Nephron progenitor cell (in vitro differentiated cells): ENCODE measurements at regions not wholly inside any gene's neighbourhood (a gene's known extent, or its start where the extent isn't known, plus 50 kb on each side); places are given as distances from the start of the nearest gene placed in this dataset.
A peak's percentile ranks its signal among the peaks of the same experiment; 100 is the strongest.

Source experiments
- DNase-seq: peaks from one replicate; pipeline ENCODE4 v3.0.0; 2021
- H3K27ac Mint-ChIP-seq: 2 replicates; pipeline ENCODE4 v1.8.0; 2021; ENCODE audit warnings: mild to moderate bottlenecking, moderate library complexity, mixed read lengths
- H3K27me3 Mint-ChIP-seq: 2 replicates; pipeline ENCODE4 v1.8.0; 2021; ENCODE audit warnings: mild to moderate bottlenecking, low read depth, mixed read lengths; ENCODE audit not compliant: poor library complexity
- H3K36me3 Mint-ChIP-seq: 2 replicates; pipeline ENCODE4 v1.8.0; 2021; ENCODE audit warnings: low read depth, mixed read lengths
- H3K4me1 Mint-ChIP-seq: 2 replicates; pipeline ENCODE4 v1.8.0; 2021; ENCODE audit warnings: mixed read lengths
- H3K4me3 Mint-ChIP-seq: 2 replicates; pipeline ENCODE4 v1.8.0; 2021; ENCODE audit warnings: mild to moderate bottlenecking, moderate library complexity, mixed read lengths
- H3K9me3 Mint-ChIP-seq: 2 replicates; pipeline ENCODE4 v1.8.0; 2021; ENCODE audit warnings: mild to moderate bottlenecking, moderate library complexity, mixed read lengths
- TF ChIP-seq, protein P1 (sequence below): fragments of 200-600 bp; sonication (generic); IDR thresholded peaks from 2 replicates; pipeline ENCODE4 v1.5.0; 2021; ENCODE audit warnings: antibody characterized with exemption

DNA sequence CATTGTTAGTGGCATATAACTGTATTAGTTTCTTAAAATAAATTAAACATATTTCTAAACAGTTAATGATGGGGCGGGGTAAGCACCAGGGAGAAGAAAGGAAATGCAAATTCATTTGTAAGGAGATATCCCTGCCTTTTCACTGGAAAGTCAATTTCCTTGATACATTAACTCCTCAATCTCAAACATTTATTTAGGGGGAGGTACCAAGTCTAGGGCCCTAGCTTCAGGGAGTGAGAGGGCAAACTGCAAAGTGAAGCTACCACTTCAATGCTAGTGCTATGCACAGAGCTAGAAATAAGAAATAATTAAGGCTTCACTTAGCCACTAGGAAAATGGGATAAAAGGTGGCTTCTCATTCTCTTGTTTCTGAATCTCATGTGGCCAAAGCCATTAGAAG lies 115.3 kb upstream of the FNDC3A start:
- Mint-ChIP-seq H3K4me3 (peak overlapping the region; percentile 31), H3K9me3 (no peaks in the 10 kb centered on the region), H3K27me3 (peaks cover 3% of the 10 kb centered on the region), H3K4me1 (peaks cover 62% of the 10 kb centered on the region), H3K36me3 (no peaks in the 10 kb centered on the region), H3K27ac (peak overlapping the region; percentile 97)
- TF ChIP-seq, protein P1, sequence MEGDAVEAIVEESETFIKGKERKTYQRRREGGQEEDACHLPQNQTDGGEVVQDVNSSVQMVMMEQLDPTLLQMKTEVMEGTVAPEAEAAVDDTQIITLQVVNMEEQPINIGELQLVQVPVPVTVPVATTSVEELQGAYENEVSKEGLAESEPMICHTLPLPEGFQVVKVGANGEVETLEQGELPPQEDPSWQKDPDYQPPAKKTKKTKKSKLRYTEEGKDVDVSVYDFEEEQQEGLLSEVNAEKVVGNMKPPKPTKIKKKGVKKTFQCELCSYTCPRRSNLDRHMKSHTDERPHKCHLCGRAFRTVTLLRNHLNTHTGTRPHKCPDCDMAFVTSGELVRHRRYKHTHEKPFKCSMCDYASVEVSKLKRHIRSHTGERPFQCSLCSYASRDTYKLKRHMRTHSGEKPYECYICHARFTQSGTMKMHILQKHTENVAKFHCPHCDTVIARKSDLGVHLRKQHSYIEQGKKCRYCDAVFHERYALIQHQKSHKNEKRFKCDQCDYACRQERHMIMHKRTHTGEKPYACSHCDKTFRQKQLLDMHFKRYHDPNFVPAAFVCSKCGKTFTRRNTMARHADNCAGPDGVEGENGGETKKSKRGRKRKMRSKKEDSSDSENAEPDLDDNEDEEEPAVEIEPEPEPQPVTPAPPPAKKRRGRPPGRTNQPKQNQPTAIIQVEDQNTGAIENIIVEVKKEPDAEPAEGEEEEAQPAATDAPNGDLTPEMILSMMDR, result no peak
- DNase-seq, result no peak

DNA sequence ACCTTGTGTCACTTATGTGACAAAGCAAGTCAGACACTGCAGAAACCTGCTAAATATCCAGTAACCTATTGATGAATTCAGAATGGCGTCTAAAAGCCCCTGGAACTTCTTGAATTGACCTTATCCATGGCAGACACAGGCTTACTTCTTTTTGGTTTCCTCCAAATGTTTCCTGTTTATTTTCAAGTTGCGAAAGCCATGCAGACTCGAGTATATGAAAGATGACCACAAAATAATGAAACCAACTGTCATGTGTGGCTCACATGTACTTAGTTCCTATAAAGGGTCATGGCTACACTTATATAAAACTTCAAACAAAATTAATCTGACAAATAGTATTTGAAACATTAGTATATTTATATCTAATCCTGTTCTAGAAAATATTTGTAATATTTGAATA lies 113.1 kb upstream of the FNDC3A start:
- peaks cover 3% of the 10 kb centered on the region for H3K27me3 Mint-ChIP-seq
- TF ChIP-seq, protein P1, result no peak
- no peaks in the 10 kb centered on the region for H3K9me3 Mint-ChIP-seq
- H3K4me3 Mint-ChIP-seq, result no peak overlapping the region
- H3K27ac Mint-ChIP-seq, result peak overlapping the region; percentile 21
- H3K4me1 Mint-ChIP-seq, result peaks cover 51% of the 10 kb centered on the region
- H3K36me3 Mint-ChIP-seq, result no peaks in the 10 kb centered on the region
- DNase-seq, result no peak

DNA sequence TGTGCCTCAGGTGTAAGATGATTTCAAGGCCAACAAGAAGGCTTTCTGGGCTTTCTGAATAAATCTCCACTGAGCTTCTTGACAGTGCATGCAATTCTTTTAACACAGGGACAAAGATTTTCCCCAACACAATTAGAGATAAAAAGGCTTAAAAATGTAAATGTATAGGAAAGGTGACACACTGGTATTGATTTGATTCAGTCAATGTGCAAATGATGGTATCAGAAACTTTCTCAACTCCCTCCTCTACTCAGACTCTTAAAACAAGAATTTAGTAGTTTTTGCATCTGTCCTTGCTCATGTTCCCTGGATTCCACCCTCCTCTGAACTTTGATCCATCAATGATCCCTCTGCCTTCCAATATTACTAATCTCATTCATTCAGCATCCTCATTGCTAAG lies 111.6 kb upstream of the FNDC3A start:
- H3K4me3 Mint-ChIP-seq, result no peak overlapping the region
- no peak for DNase-seq
- H3K9me3 Mint-ChIP-seq, result no peaks in the 10 kb centered on the region
- H3K27ac Mint-ChIP-seq, result no peak overlapping the region
- TF ChIP-seq, protein P1, result no peak
- H3K36me3 Mint-ChIP-seq, result no peaks in the 10 kb centered on the region
- H3K27me3 Mint-ChIP-seq, result peaks cover 3% of the 10 kb centered on the region
- H3K4me1 Mint-ChIP-seq, result peaks cover 35% of the 10 kb centered on the region

DNA sequence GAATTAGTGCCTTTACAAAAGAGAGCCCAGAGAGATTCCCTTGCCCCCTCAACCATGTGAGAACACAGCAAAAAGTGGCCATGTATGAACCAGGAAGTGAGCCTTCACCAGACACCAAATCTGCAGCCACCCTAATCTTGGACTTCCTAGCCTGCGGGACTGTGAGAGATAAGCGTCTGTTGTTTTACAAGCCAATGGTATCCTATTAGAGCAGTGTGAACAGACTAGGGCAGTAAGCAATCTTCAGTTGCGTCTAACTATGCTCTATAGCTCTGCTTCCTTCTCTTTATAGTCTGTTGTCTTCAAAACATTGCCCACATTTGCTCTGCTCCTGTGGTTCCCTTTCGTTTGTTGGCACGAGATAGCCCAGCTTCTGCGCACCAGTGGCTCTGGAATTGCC lies 109.5 kb upstream of the FNDC3A start:
- Mint-ChIP-seq H3K36me3 (no peaks in the 10 kb centered on the region), H3K27me3 (peaks cover 3% of the 10 kb centered on the region), H3K4me3 (no peak overlapping the region), H3K9me3 (no peaks in the 10 kb centered on the region), H3K4me1 (peaks cover 14% of the 10 kb centered on the region), H3K27ac (no peak overlapping the region)
- TF ChIP-seq, protein P1, result no peak
- no peak for DNase-seq

DNA sequence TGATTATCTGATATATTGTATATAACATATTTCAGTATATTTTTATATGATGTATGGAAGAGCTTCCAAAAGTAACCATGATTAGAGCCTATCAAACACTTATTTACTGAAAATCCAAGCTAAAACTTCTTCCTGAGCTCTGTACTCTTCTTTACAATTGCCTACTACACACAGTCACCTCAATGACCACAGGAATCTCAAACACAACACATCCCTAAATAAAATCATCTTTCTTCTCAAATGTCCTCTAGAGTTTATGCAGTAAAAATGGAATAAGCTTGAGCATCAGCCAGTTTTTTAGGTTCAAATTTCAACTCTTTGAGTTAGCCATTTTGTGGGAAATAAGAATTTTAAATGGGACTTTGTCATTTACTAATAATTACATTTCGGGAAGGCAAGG lies 102.6 kb upstream of the FNDC3A start:
- Mint-ChIP-seq H3K36me3 (no peaks in the 10 kb centered on the region), H3K27me3 (no peaks in the 10 kb centered on the region), H3K4me1 (peaks cover 34% of the 10 kb centered on the region), H3K9me3 (no peaks in the 10 kb centered on the region), H3K27ac (no peak overlapping the region), H3K4me3 (no peak overlapping the region)
- TF ChIP-seq, protein P1, result no peak
- DNase-seq, result no peak

DNA sequence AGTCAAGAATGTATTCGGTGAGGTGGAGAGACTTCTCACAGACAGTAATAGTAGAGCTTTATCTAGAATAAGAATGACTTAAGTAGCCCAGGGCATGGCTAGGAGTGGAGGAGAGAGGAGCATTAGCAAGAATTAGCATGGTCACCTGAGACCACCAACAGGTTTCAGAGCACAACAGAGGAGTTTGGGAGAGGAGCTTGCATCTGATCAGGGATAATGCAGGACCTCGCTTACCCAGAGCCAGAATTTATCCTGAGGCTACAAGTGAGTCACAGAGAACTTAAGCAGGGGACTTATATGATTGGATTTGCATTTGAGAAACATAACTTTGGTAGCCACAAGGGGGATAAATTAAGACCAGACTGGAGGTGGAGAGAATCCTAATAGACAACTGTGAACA lies 102.1 kb upstream of the FNDC3A start:
- DNase-seq, result no peak
- H3K4me3 Mint-ChIP-seq, result no peak overlapping the region
- TF ChIP-seq, protein P1, result no peak

More for the DNA sequence above, 102.1 kb upstream of the FNDC3A start:
- Mint-ChIP-seq H3K4me1 (peaks cover 34% of the 10 kb centered on the region), H3K27me3 (no peaks in the 10 kb centered on the region), H3K9me3 (no peaks in the 10 kb centered on the region), H3K27ac (no peak overlapping the region), H3K36me3 (no peaks in the 10 kb centered on the region)
